ENCODE measurements at regions not wholly inside any gene's neighbourhood (a gene's known extent, or its start where the extent isn't known, plus 50 kb on each side); places are given as distances from the start of the nearest gene placed in this dataset.

DNA sequence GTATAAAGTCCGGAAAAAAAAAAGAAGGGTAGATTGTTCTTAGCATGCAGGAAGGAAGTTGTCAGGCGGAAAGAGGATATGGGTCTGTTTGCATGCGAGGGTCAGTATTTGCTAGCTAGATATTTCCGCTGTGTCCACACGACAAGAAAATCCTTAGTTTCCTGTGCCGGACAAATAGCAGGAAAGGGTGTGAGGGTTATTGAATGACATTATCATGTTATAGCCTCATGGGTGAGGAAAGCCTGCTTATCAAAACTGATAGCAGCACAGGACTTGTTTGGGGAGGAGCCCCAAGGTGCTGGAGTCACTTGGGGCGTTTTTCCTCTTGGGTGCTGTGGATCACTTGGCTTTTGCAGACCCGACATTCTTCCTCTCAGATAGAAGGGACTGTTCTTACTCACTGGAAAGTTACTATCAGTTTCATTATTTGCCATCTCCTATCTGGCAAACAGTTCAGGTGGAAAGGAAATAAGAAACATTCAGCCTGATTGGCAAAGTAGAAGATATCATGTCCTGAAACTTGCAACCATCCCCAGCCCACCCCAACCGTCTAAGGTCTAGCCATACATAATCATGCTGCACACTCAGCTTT is 127.2 kb upstream of the DPH6 start:
- TF ChIP-seq, protein P1, sequence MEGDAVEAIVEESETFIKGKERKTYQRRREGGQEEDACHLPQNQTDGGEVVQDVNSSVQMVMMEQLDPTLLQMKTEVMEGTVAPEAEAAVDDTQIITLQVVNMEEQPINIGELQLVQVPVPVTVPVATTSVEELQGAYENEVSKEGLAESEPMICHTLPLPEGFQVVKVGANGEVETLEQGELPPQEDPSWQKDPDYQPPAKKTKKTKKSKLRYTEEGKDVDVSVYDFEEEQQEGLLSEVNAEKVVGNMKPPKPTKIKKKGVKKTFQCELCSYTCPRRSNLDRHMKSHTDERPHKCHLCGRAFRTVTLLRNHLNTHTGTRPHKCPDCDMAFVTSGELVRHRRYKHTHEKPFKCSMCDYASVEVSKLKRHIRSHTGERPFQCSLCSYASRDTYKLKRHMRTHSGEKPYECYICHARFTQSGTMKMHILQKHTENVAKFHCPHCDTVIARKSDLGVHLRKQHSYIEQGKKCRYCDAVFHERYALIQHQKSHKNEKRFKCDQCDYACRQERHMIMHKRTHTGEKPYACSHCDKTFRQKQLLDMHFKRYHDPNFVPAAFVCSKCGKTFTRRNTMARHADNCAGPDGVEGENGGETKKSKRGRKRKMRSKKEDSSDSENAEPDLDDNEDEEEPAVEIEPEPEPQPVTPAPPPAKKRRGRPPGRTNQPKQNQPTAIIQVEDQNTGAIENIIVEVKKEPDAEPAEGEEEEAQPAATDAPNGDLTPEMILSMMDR (IDR thresholded peaks at IDR 0.05; ENCODE audit: insufficient read depth, low read length, missing control alignments), result no peak
- POLR2A ChIA-PET, result no interaction called here
- H3K4me3 ChIP-seq (ENCODE audit: low read depth, low read length), result no peak overlapping the region
- CTCF ChIA-PET, result interaction anchor here (1.6 to 2.3 kb wide), 2 partner anchors 15 to 78 kb away, joined by 3 to 7 read pairs; no protein-coding TSS in a partner anchor
- no peak for DNase-seq (ENCODE audit: low read depth, low spot score)

DNA sequence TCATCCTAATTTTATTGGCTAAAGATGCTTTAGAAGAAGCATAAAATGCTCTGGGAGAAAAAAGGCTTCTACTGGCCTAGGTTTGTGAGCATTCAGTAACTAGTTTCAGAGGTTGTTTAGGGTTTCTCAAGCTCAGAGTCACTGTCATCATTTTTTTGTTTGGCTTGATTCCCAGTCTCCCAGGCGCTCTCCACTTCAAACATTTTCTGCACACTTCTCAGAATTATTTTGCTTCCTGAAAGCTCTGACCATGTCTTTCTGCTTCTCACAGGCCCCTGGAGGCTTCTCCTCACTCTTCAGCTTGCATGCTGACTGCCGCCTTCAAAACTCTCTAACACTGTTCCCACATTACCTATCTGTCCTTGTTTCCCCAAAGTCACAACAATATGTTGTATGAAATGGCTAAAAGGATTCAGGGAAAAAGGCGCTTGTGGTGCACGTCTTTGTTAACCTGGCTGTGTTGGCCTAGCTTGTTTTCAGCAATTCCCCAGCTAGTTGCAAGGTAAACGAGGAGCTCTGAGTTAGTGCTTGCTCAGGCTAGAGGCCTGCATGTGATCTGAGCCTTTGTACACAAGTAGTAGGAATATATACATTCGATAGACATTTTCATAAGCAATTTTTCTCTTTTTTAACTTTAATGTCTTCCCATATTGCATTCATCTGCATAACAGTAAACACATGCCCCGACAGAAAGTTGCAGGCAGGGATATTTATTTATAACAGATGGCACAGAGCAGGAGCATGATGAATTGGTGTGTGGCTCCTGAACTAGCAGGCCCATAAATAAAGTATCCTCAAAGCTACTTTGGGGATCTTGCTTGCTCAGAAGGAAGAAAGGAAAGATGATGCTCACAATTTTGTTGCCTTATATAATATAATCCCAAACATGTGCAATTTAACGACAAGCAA is 129.2 kb upstream of the DPH6 start:
- H3K4me3 ChIP-seq (ENCODE audit: low read depth, low read length), result no peak overlapping the region
- DNase-seq (ENCODE audit: low read depth, low spot score), result no peak
- TF ChIP-seq, protein P1 (IDR thresholded peaks at IDR 0.05; ENCODE audit: insufficient read depth, low read length, missing control alignments), result no peak
- ChIA-PET POLR2A (no interaction called here), CTCF (interaction anchor here (2.3 kb wide), 1 partner anchor 76 kb away, joined by 7 read pairs; no protein-coding TSS in a partner anchor)

DNA sequence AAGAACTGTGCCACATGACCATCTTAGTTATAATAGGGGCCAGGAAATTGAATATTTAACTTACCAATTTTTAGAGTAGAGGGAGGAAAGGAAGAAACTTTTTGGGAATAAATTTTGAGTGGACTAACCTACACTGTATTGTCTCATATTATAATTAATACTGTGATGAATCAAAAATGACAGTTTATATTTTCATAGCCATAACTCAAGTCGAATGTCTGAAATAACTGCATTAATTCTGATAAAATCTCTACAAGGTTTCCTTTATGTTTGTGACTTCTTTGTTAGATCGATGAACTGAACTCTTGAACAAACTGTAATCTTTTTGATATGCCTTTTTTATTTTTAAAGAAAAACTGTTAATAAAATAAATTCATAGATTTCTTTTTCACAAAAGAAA is 132.8 kb upstream of the DPH6 start:
- POLR2A ChIA-PET, result no interaction called here

DNA sequence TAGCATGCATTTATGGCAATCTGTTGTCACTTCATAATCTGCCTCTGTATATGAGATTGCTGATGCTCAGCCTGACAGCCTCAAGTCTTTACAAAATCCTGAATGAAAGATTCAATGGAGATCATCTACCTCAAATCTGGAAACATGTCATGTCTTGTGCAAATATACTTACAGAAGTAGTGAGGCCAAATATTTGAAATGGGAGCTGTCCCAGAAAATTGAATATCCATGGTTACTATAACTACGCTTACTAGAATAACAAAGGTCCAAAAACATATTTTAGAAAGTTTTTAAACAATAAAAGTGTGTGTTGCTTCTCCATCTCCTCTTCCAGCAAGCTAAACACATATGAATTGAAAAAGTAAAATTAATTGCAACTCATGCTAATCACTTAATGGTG is 133.2 kb upstream of the DPH6 start:
- TF ChIP-seq, protein P1 (IDR thresholded peaks at IDR 0.05; ENCODE audit: insufficient read depth, low read length, missing control alignments), result no peak
- no peak overlapping the region for H3K4me3 ChIP-seq (ENCODE audit: low read depth, low read length)
- ChIA-PET CTCF (no interaction called here), POLR2A (no interaction called here)
- DNase-seq (ENCODE audit: low read depth, low spot score), result no peak

More for the DNA sequence above, 132.8 kb upstream of the DPH6 start:
- no peak for DNase-seq (ENCODE audit: low read depth, low spot score)
- TF ChIP-seq, protein P1 (IDR thresholded peaks at IDR 0.05; ENCODE audit: insufficient read depth, low read length, missing control alignments), result no peak
- CTCF ChIA-PET, result no interaction called here
- H3K4me3 ChIP-seq (ENCODE audit: low read depth, low read length), result no peak overlapping the region

DNA sequence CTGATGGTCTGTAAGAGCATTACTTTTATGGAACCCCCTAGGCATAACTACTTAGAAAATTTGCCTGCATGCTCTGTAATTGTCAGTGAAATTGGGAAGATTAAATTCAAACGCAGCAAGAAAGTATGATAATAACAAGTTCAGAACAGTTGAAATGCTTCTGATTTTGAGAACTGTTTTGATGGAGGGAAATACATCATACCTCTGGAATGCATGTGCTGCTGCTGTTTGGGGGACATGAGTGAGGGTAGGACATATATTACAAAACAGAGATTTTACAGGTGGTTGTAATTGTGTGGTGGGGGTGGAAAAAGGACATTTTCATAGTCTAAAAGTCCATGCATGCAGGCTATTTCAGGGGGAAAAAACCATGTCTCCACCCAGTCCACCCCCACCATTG is 135.0 kb upstream of the DPH6 start:
- POLR2A ChIA-PET, result no interaction called here
- H3K4me3 ChIP-seq (ENCODE audit: low read depth, low read length), result no peak overlapping the region
- no peak for DNase-seq (ENCODE audit: low read depth, low spot score)
- TF ChIP-seq, protein P1 (IDR thresholded peaks at IDR 0.05; ENCODE audit: insufficient read depth, low read length, missing control alignments), result no peak
- CTCF ChIA-PET, result no interaction called here

DNA sequence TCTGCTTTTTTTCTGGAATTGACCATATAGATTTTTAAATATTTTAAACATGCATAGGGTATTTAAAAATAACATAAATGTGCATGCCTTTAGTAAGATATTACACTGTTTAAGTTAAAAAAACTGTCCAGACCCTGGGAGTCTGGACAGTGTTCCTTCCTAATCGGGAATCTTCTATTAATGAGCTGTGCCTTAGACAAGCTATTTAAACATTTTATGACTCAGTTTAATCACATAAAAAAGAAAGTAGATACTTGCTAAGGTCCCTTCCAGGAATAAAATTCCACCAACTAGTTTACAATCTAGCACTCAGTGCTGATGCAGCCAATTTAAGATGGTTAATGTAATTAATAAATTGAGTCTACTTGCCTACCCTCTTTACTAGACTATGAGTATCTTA is 140.4 kb upstream of the DPH6 start:
- TF ChIP-seq, protein P1 (IDR thresholded peaks at IDR 0.05; ENCODE audit: insufficient read depth, low read length, missing control alignments), result no peak

More for the DNA sequence above, 140.4 kb upstream of the DPH6 start:
- DNase-seq (ENCODE audit: low read depth, low spot score), result no peak
- POLR2A ChIA-PET, result no interaction called here
- no peak overlapping the region for H3K4me3 ChIP-seq (ENCODE audit: low read depth, low read length)
- CTCF ChIA-PET, result no interaction called here

Measured in AG04449 (cell line).